DOHH2 (cell line): ENCODE measurements at regions not wholly inside any gene's neighbourhood (a gene's known extent, or its start where the extent isn't known, plus 50 kb on each side); places are given as distances from the start of the nearest gene placed in this dataset.

Experiments used
- H3F3A ChIP-seq: fragments of 200-600 bp; sonication (generic), shearing (Covaris generic); 2 replicates; pipeline ENCODE4 v1.6.0; 2016; ENCODE audit warnings: antibody characterized with exemption, mild to moderate bottlenecking; ENCODE audit not compliant: control insufficient read depth, insufficient read depth
- H3K27ac ChIP-seq: fragments of 200-600 bp; sonication (generic); 2 replicates; pipeline ENCODE4 v1.5.1; 2014; ENCODE audit warnings: low read depth, mild to moderate bottlenecking, low read length, moderate library complexity
- H3K27me3 ChIP-seq: fragments of 200-600 bp; sonication (generic); 2 replicates; pipeline ENCODE4 v1.6.1; 2014; ENCODE audit warnings: mild to moderate bottlenecking, low read length, mixed read lengths; ENCODE audit not compliant: control insufficient read depth
- H3K36me3 ChIP-seq: fragments of 200-600 bp; sonication (generic); 2 replicates; pipeline ENCODE4 v1.6.1; 2014; ENCODE audit warnings: mild to moderate bottlenecking, low read length, moderate library complexity, mixed read lengths; ENCODE audit not compliant: control insufficient read depth
- H3K4me1 ChIP-seq: fragments of 200-600 bp; sonication (generic); 2 replicates; pipeline ENCODE4 v1.6.1; 2014; ENCODE audit warnings: mild to moderate bottlenecking, low read length, mixed read lengths; ENCODE audit not compliant: control insufficient read depth
- H3K4me2 ChIP-seq: fragments of 200-600 bp; sonication (generic); 2 replicates; pipeline ENCODE4 v1.6.0; 2014; ENCODE audit warnings: mild to moderate bottlenecking, low read length, moderate library complexity
- H3K4me3 ChIP-seq: fragments of 200-600 bp; sonication (generic); 2 replicates; pipeline ENCODE4 v1.5.1; 2014; ENCODE audit warnings: mild to moderate bottlenecking, low read length, mixed read lengths
- H3K79me2 ChIP-seq: fragments of 200-600 bp; sonication (generic); 2 replicates; pipeline ENCODE4 v1.6.1; 2014; ENCODE audit warnings: mild to moderate bottlenecking, low read length, mixed read lengths; ENCODE audit not compliant: control insufficient read depth
- H3K9me2 ChIP-seq: fragments of 200-600 bp; sonication (generic); replicated peaks from 2 replicates; pipeline ENCODE4 v1.6.1; 2014; ENCODE audit warnings: mild to moderate bottlenecking, low read length, mixed read lengths; ENCODE audit not compliant: control insufficient read depth
- H3K9me3 ChIP-seq: fragments of 200-600 bp; sonication (generic); 2 replicates; pipeline ENCODE4 v1.6.1; 2014; ENCODE audit warnings: antibody characterized with exemption, low read length, mixed read lengths; ENCODE audit not compliant: control insufficient read depth, insufficient read depth
- H4K20me1 ChIP-seq: fragments of 200-600 bp; sonication (generic); 2 replicates; pipeline ENCODE4 v1.6.0; 2014; ENCODE audit warnings: low read depth, mild to moderate bottlenecking, antibody characterized with exemption, low read length, moderate library complexity; ENCODE audit not compliant: control insufficient read depth, insufficient read depth
- EZH2phosphoT487 ChIP-seq: fragments of 200-600 bp; sonication (generic); IDR thresholded peaks from 2 replicates; pipeline ENCODE4 v1.6.1; 2017; ENCODE audit warnings: borderline replicate concordance, mild to moderate bottlenecking, antibody characterized with exemption, low read length, moderate library complexity, mixed read lengths
- TF ChIP-seq, protein P1 (sequence below): fragments of 200-600 bp; sonication (generic); IDR thresholded peaks from one replicate; pipeline ENCODE4 v1.5.1; 2014; ENCODE audit warnings: antibody characterized with exemption, mild to moderate bottlenecking, low read depth, low read length; ENCODE audit not compliant: poor library complexity, severe bottlenecking

DNA sequence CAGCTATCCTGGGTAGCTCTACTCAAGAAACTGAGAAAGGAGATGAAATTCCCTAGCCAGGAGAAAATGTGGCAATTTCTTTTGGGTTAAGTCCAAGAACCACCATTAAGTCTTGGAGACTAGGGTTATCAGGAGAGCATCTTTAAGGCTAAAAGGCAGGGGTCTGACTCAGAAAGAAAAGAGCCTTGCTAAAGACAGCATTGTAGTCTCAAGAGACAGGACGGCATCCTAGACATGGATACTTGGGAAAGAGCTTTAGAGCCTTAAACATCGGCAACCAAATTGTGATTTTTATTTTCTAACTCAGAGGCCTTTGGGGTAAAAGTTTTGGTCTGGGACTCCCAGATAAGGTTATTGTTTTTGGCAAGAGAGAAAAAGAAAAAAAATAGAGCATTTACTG, 83.1 kb downstream of the FAS start:
- H3K4me3 ChIP-seq = no peak overlapping the region
- H4K20me1 ChIP-seq = no peaks in the 10 kb centered on the region
- H3K79me2 ChIP-seq = no peaks in the 10 kb centered on the region
- H3K9me3 ChIP-seq = no peaks in the 10 kb centered on the region
- no peak overlapping the region for H3K4me2 ChIP-seq
- no peak overlapping the region for H3K27ac ChIP-seq
- TF ChIP-seq, protein P1, sequence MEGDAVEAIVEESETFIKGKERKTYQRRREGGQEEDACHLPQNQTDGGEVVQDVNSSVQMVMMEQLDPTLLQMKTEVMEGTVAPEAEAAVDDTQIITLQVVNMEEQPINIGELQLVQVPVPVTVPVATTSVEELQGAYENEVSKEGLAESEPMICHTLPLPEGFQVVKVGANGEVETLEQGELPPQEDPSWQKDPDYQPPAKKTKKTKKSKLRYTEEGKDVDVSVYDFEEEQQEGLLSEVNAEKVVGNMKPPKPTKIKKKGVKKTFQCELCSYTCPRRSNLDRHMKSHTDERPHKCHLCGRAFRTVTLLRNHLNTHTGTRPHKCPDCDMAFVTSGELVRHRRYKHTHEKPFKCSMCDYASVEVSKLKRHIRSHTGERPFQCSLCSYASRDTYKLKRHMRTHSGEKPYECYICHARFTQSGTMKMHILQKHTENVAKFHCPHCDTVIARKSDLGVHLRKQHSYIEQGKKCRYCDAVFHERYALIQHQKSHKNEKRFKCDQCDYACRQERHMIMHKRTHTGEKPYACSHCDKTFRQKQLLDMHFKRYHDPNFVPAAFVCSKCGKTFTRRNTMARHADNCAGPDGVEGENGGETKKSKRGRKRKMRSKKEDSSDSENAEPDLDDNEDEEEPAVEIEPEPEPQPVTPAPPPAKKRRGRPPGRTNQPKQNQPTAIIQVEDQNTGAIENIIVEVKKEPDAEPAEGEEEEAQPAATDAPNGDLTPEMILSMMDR = no peak
- TF ChIP-seq EZH2phosphoT487 = no peak
- no peaks in the 10 kb centered on the region for H3F3A ChIP-seq
- H3K27me3 ChIP-seq = no peaks in the 10 kb centered on the region; the same call in 1 of the 2 replicates
- no peaks in the 10 kb centered on the region for H3K4me1 ChIP-seq
- H3K9me2 ChIP-seq = no peaks in the 10 kb centered on the region
- H3K36me3 ChIP-seq = no peaks in the 10 kb centered on the region

DNA sequence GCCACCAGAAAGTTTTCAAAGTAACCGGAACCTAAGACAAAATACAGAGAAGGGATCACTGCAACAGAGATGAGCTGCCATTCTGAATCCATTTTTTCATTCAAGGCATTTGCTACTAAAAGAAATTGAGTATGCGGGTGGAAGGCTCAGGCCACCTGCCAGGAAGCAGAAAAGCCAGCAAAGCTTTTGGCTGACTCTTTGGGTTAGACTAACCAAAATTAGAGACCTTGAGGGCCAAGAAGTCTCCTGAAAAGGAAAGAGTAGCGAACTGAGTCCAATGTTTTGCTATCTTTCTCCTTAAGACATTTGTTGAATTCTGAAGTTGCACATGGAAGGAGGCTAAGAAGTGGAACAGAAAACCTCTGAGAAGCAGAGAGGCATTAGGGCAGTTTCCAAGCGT, 79.0 kb downstream of the FAS start:
- no peaks in the 10 kb centered on the region for H3K79me2 ChIP-seq

More for the DNA sequence above, 79.0 kb downstream of the FAS start:
- no peak overlapping the region for H3K4me2 ChIP-seq
- H3K4me3 ChIP-seq = no peak overlapping the region
- H3K4me1 ChIP-seq = no peaks in the 10 kb centered on the region
- peaks cover 10% of the 10 kb centered on the region; the same call in 1 of the 2 replicates for H3K27me3 ChIP-seq
- H3F3A ChIP-seq = no peaks in the 10 kb centered on the region
- H4K20me1 ChIP-seq = no peaks in the 10 kb centered on the region
- no peaks in the 10 kb centered on the region for H3K9me2 ChIP-seq
- H3K36me3 ChIP-seq = no peaks in the 10 kb centered on the region
- H3K9me3 ChIP-seq = no peaks in the 10 kb centered on the region
- TF ChIP-seq, protein P1 = no peak
- TF ChIP-seq EZH2phosphoT487 = no peak
- H3K27ac ChIP-seq = no peak overlapping the region
